ELR (cell line): ENCODE measurements at regions not wholly inside any gene's neighbourhood (a gene's known extent, or its start where the extent isn't known, plus 50 kb on each side); places are given as distances from the start of the nearest gene placed in this dataset.

Experiments
- DNase-seq: peaks from one replicate; pipeline ENCODE4 v3.0.0-alpha.2; 2015; ENCODE audit warnings: low read depth

DNA sequence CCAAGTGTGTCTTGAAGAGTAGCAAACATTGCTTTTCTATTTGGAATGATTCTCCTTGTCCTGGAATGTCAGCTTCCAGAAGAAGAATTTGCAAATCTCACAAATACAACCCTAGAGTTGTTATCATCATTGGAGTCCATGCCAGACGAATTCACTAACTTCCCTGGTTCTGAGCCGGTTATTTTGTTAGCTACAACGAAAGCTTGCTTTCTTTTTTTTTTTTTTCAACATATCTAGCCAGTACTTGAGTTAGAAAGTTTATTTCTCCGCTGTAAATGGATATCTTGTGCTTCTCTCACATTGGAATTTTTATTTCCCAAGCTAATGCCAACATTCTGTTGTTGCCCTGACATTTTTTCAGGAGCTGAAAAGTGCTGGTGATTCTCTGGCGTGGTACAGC lies 138.1 kb upstream of the POM121L12 start:
- no peak for DNase-seq

DNA sequence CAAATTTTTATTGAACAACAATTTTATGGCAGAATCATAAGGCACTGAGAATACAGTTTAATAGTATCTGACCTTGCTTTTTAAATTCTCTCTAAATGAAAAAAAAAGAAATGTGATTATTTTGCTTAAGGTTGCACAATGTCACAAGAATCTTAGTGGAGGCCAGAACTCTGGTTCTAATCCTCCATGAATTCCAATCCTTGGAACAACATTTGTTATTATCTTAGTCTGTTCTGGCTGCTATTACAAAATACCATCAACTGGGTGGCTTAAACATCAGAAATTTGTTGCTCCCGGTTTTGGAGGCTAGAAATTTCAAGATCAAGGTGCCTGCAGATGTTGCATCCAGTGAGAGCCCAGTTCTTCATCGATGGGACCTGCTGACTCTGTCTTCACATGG lies 158.2 kb upstream of the POM121L12 start:
- no peak for DNase-seq

DNA sequence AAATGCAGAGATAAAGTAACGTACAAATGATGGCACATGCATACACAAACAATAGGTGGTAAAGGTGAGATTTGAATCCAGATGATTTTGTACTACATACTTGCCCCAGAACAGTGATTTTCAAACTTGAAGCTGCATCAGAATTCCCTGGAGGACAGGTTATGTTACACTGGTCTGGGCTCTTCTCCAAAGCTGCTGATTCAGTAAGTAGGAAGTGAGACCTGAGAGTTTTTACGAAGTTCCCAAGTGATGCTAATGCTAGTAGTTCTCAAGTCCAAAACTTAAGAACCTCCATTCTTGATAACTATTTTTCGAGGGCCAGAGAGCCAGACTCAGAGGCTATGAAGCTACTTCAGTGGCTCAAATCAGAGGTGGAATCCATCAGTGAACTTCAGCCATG lies 159.0 kb upstream of the POM121L12 start:
- DNase-seq, result no peak

- no peak for DNase-seq
Measured at GRCh38 chr7:52863652-52864051, 171.8 kb upstream of the POM121L12 start.

DNA sequence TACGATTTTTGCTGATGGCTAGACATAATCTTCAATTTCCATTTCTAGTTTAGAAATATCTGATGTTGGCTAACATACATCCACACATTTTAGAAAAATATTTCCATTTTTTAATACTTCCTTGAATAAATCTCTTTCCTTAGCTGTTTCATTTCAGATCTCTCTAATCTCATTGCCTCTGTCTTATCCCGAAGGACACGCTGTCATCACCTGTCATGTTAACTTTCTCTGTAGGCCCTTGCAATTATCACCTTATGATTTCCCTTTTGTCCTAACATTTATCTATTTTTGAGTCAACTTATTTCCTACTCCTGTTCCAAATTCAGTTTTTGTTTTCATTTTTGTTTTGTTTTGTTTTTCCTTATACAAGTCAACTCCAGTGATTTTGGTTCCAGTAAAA lies 173.1 kb upstream of the POM121L12 start:
- DNase-seq, result no peak

DNA sequence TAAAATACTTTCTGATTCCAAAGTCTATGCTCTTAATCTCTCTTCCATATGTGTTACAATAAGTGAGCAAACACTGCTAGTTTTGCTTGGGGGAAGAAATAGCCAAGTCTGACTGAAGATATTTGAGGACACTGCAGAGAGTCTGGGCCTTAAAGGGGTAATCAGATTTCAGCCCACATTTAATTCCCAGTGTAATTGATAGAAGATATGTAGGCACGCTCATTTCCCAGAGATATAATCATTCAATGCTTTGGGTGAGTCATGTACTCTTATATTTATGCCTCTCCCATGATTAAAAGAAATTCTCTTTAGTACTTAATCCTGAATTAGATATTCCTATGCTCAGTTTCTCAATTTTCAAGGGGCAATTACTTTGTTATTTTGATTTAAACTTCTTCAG lies 178.1 kb upstream of the POM121L12 start:
- DNase-seq, result no peak

DNA sequence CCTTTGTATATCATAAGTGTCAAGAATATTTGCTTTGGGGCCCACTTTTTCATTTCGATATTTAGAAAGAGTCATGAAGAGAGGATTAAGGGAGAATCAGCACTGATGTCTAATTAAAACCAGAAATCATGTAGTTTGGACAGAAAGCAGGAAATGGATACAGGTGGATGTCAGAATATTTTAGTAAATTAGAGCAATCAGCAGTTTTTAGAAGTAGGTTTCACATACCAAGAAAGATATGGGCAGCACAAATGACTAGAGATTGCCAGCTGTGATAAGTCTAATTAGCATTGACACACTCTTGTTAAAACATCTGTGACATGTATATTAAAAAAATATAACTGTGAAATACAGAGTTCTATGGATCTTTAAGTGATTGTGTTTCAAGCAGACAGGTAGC lies 180.8 kb upstream of the POM121L12 start:
- no peak for DNase-seq

DNA sequence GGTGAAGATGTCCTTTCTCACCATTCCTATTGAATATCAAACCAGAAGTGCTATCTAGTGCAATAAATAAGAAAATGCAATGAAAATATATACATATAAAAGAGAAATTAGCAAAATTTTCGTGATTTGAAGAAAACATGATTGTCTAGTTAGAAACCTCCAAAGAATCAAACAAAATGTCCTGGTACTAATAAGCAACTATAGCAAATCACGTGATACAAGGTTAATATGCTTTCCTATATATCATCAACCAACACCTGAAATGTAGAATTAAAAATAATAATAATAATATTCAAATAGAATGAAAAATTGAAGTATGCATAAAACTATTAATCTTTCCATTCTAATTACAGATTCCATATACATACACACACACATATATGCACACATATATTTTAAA lies 183.9 kb upstream of the POM121L12 start:
- no peak for DNase-seq

GRCh38 chr7:52843436-52843835 lies 192.0 kb upstream of the POM121L12 start:
- DNase-seq, result no peak

DNA sequence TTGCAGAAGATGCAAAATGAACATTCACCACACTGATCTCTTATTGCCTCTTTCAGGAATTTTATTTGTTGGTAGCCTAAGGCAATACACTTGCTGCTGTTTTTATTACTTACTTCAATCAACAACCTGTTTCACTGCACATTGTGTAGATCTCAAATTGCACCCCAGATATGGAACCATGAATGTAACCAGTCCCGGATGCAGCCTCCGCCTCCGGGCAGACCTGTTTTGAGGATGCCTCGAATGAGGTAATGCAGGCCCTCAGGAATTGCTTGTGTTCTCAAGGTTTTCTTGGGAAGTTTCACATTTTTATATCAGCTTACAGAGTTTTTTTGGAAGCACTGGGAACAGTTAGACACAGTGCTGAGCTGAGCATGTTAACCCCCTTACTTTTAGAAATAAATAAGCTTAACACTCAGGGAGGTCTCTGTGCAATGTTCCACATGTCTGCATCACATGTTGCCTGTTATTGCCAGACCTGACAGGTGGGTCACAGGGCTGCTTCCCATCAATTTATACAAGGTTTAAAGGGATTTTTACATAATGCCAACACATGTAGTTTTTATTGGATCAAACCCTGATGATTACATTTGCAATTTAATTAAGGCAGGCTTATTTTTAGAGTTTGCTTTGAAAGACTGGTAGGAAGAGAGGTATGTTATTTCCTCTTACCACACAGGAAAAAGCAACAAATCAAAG lies 193.1 kb upstream of the POM121L12 start:
- DNase-seq, result no peak

DNA sequence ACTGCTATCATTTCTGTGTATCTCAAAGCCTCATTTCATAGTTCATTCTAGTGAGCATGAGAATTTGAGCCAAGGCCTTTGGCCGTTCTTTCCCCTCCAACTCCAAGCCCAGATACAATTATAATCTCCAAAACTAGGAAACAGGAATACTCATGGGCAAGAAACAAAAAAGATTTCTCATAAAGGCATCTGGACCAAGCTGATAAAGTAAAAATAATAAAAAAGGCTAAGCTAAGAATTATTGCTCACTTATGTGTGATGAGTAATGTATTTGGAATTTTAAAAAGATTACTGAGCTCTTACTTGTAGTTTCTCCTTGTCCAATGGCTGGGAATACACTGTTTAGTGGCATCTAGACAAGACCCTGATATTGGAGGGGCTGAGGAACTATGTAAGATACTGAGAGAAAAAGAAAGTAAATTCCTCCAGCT lies 196.4 kb upstream of the POM121L12 start:
- DNase-seq, result no peak

GRCh38 chr7:52831321-52831720 lies 204.1 kb upstream of the POM121L12 start:
- no peak for DNase-seq

DNA sequence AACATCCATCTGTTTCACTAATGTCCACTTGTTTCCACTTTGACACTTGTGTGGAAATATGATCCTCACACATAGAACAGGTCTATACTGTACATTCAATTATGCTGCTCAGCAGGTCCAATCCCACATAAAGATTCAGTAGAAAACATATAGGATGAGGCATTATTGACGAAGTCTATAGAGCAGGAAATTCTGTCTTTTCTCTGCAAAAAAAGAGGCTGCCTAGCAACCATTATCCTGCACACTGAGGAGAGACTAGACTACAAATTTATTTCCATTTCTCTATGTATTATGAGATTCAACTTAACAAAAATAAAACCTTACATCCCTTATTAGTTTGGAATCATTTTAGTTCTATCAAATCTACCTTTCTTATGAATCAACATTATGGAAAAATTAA lies 204.6 kb upstream of the POM121L12 start:
- no peak for DNase-seq

DNA sequence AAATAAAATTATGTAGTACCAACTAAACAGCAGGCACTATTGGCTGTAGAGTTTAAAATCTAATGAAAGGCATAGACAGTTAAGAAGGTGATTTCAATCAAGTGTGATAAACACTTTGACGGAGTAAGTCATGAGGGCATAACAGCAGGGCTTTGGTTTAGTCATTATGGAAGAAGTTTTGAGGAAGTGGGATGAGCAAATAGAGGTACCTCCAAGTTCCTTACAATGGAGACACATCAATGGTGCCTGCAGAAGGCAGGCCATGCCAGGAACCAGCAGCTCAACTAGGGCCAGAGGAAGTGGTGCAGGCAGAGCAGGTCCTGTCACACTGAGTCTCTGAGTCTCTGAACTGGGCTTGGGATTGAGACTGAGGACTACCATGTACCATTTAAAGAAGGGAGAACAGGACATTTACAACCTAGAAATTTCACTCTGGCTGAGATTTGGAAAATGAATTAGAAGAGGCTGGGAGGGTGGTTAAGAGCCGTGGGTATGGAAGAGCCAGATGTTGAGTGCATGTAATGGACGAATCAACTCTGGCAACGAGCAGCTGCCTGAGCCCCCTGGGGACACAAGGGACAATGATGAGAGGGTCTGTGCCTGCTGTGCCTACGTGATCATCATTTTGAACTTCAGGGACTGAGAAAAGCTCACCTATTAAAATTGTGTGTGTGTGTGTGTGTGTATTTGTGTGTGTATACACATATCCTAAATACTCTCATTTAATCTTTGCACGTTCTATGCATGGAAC lies 208.7 kb upstream of the POM121L12 start:
- no peak for DNase-seq

DNA sequence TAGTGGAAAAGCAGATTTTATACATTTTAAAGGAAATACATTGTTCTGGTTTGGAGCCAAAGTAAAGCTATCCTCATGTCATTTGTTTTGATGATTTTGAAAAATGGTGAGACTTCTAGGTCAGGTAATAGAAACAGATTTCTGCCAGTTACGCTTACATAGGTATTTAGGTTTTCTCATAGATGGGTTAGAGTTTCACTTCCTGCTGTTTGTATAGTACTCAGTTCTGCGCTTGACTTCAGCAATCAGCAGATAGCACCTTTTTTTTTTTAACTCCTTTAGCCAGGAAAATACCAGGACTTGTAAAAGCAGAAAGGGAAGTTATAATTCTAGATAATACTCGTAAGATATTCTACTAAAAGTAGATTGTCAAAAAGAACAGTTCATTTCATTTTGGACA lies 209.8 kb upstream of the POM121L12 start:
- DNase-seq, result no peak

GRCh38 chr7:52811537-52811936 lies 223.9 kb upstream of the POM121L12 start:
- no peak for DNase-seq

- DNase-seq, result no peak
Measured at GRCh38 chr7:52799817-52800216, 235.6 kb upstream of the POM121L12 start.

DNA sequence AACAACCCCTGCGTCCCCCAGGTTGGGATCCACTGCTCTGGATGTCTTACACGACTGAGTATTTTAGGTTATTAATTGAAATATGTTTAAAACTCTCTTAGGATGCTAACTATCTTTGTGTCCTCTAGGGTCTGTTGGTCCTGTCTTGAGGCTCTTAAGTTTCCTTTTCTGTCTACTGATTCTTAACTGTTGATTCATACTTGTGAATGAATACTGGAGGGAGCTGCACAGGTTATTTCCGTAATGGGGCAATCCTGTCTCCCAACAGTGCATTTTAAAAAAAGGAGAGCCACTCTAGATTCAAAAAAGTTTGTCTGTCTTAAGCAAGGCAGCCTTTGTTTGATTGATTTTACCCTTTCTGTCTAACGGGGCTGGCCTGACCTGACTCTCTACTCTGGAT lies 237.6 kb upstream of the POM121L12 start:
- DNase-seq, result no peak

DNA sequence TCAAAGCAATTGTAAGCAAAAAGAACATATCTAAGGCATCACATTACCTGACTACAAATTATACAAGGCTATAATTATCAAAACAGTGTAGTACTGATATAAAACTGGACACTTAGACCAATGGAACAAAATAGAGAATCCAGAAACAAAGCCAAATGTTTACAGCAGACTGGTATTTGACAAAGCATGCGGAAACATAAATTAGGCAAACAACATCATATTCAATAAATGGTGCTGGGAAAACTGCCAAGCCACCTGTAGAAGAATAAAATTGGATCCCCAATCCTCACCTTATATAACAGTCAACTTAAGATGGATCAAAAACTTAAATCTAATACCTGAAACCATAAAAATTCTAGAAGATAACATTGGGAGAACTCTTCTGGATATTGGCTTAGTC lies 240.8 kb upstream of the POM121L12 start:
- DNase-seq, result no peak

DNA sequence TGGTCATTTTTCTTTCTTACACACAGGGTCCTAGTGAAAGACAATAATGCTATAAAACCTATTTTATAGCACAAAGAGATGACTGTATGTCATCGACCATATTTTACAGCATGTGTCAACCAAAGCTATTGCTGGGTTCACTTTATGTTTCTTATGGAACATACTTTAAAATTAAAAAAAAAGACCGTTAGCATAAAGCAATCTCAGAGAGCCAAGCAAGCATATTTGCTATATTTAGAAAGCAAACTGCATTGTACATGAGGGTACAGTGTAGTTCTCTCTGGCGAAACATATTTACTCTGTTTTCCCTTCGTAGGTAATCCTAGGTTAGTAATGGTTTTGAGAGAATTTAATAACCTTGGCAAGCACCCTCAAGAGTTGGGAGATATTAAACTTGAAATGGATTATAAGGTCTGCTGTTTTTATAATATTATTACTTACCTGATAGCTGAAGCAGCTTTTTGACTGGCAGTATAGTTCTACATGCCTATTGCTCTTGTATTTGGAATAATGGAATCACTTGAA lies 244.2 kb upstream of the POM121L12 start:
- DNase-seq, result no peak

DNA sequence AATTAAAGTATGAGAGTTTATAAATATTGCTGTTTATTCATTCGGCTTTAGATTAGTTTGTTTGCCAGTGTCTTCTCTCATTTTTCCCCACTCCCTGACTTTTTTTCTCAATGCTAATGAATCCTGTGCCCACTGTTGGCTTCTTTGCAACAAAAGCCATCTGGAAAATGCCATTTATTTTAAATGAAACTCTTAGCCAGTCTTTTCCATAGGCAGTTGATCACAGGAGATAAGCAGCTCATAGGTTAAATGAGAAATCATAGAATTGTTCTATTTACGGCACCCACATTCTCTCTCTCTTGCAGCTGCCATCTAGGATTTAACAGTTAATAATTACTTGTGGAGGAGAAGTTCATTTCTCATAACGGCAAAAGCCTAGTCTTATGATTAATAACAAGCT lies 249.3 kb upstream of the POM121L12 start:
- DNase-seq, result no peak

DNA sequence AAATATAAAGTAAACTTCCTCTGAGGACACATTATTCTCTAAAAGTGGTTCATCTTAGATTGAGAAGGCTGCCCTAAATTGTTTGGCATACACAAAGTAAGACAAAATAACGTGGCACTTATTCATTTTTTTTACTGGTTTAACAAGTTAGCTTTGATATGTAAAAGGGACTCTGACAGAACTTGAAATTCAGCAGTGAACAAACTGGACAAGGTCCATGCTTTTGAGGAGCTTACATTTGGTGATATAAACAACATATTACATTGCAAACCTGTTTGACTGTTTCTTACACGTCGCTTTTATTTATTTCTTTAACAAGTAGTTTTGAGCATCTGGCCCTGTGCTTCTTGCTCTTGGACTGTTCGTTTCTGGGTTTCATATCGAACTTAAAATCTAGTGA lies 253.1 kb upstream of the POM121L12 start:
- DNase-seq, result no peak

- DNase-seq, result no peak
Measured at GRCh38 chr7:52781250-52781649, 254.2 kb upstream of the POM121L12 start.

- no peak for DNase-seq
Measured at GRCh38 chr7:52779004-52779403, 256.4 kb upstream of the POM121L12 start.
